ENCODE measurements at regions not wholly inside any gene's neighbourhood (a gene's known extent, or its start where the extent isn't known, plus 50 kb on each side); places are given as distances from the start of the nearest gene placed in this dataset.

GRCh38 chr2:151049746-151050145 is 211.9 kb downstream of the RBM43 start:
- H3K27me3 ChIP-seq (ENCODE audit: control insufficient read depth, low read length): 0 out of 2 replicates have a peak, but pooled peaks cover 3% of the 10 kb centered on the region
- no peaks in the 10 kb centered on the region for H3K79me2 ChIP-seq (ENCODE audit: control insufficient read depth, low read length)
- no peaks in the 10 kb centered on the region for H3K9me2 ChIP-seq (replicated peaks; ENCODE audit: control insufficient read depth, low read length)
- no peaks in the 10 kb centered on the region for H3K36me3 ChIP-seq (ENCODE audit: control insufficient read depth, low read length)
- H4K20me1 ChIP-seq (ENCODE audit: control insufficient read depth, insufficient read depth, low read depth, low read length): no peaks in the 10 kb centered on the region
- H3F3A ChIP-seq (ENCODE audit: control insufficient read depth, insufficient read depth): no peaks in the 10 kb centered on the region
- no peak overlapping the region for H3K27ac ChIP-seq (ENCODE audit: low read depth, low read length)
- no peak overlapping the region for H3K4me2 ChIP-seq (ENCODE audit: low read length)
- H3K4me1 ChIP-seq (ENCODE audit: control insufficient read depth, low read length): no peaks in the 10 kb centered on the region
- H3K9me3 ChIP-seq (ENCODE audit: control insufficient read depth, insufficient read depth, low read length): no peaks in the 10 kb centered on the region
- TF ChIP-seq EZH2phosphoT487 (IDR thresholded peaks at IDR 0.05; ENCODE audit: borderline replicate concordance, low read length) (no peak), CTCF (IDR thresholded peaks at IDR 0.05; ENCODE audit: low read depth, low read length, poor library complexity, severe bottlenecking) (no peak)
- H3K4me3 ChIP-seq (ENCODE audit: low read length): no peak overlapping the region

GRCh38 chr2:151048331-151049054 is 213.2 kb downstream of the RBM43 start:
- Histone ChIP-seq H3K4me3 (ENCODE audit: low read length) (no peak overlapping the region), H3K9me2 (replicated peaks; ENCODE audit: control insufficient read depth, low read length) (no peaks in the 10 kb centered on the region), H3K27me3 (ENCODE audit: control insufficient read depth, low read length) (0 out of 2 replicates have a peak, but pooled peaks cover 3% of the 10 kb centered on the region), H3K9me3 (ENCODE audit: control insufficient read depth, insufficient read depth, low read length) (no peaks in the 10 kb centered on the region), H3K79me2 (ENCODE audit: control insufficient read depth, low read length) (no peaks in the 10 kb centered on the region), H3K4me1 (ENCODE audit: control insufficient read depth, low read length) (no peaks in the 10 kb centered on the region), H3K4me2 (ENCODE audit: low read length) (no peak overlapping the region), H3K36me3 (ENCODE audit: control insufficient read depth, low read length) (no peaks in the 10 kb centered on the region), H3K27ac (ENCODE audit: low read depth, low read length) (no peak overlapping the region), H3F3A (ENCODE audit: control insufficient read depth, insufficient read depth) (no peaks in the 10 kb centered on the region), H4K20me1 (ENCODE audit: control insufficient read depth, insufficient read depth, low read depth, low read length) (no peaks in the 10 kb centered on the region)
- TF ChIP-seq CTCF (IDR thresholded peaks at IDR 0.05; ENCODE audit: low read depth, low read length, poor library complexity, severe bottlenecking) (no peak), EZH2phosphoT487 (IDR thresholded peaks at IDR 0.05; ENCODE audit: borderline replicate concordance, low read length) (no peak)

- Histone ChIP-seq H3K27ac (ENCODE audit: low read depth, low read length) (no peak overlapping the region), H3K27me3 (ENCODE audit: control insufficient read depth, low read length) (no peaks in the 10 kb centered on the region), H4K20me1 (ENCODE audit: control insufficient read depth, insufficient read depth, low read depth, low read length) (no peaks in the 10 kb centered on the region), H3K79me2 (ENCODE audit: control insufficient read depth, low read length) (no peaks in the 10 kb centered on the region), H3K9me2 (replicated peaks; ENCODE audit: control insufficient read depth, low read length) (no peaks in the 10 kb centered on the region; the same call in 1 of the 2 replicates), H3K4me1 (ENCODE audit: control insufficient read depth, low read length) (no peaks in the 10 kb centered on the region), H3K4me3 (ENCODE audit: low read length) (no peak overlapping the region), H3K36me3 (ENCODE audit: control insufficient read depth, low read length) (no peaks in the 10 kb centered on the region), H3K4me2 (ENCODE audit: low read length) (no peak overlapping the region), H3F3A (ENCODE audit: control insufficient read depth, insufficient read depth) (no peaks in the 10 kb centered on the region), H3K9me3 (ENCODE audit: control insufficient read depth, insufficient read depth, low read length) (no peaks in the 10 kb centered on the region)
- no peak for TF ChIP-seq EZH2phosphoT487 (IDR thresholded peaks at IDR 0.05; ENCODE audit: borderline replicate concordance, low read length)
- no peak for TF ChIP-seq CTCF (IDR thresholded peaks at IDR 0.05; ENCODE audit: low read depth, low read length, poor library complexity, severe bottlenecking)
Observed at GRCh38 chr2:151043484-151043883, 218.2 kb downstream of the RBM43 start.

Data from DOHH2 (cell line).